HG02885 (cell line): ENCODE measurements at regions not wholly inside any gene's neighbourhood (a gene's known extent, or its start where the extent isn't known, plus 50 kb on each side); places are given as distances from the start of the nearest gene placed in this dataset.
"Not testable (repeated sequence)": the region's sequence is repeated elsewhere in the genome, so short reads cannot be mapped to it uniquely, and the experiment has no call there.

Experiments used
- ATAC-seq: cut with Tn5 transposase; IDR thresholded peaks from one replicate; pipeline ENCODE4 v1.9.1; 2021; ENCODE audit warnings: mild to moderate bottlenecking; ENCODE audit not compliant: unreplicated experiment, poor library complexity

GRCh38 chr2:125576558-125576957 is 1079.4 kb upstream of the GYPC start:
- no peak for ATAC-seq

- ATAC-seq: no peak
Observed at GRCh38 chr2:125581557-125581956, 1074.4 kb upstream of the GYPC start.

- ATAC-seq: no peak
Observed at GRCh38 chr2:125582516-125582915, 1073.4 kb upstream of the GYPC start.

GRCh38 chr2:125584732-125585131 is 1071.2 kb upstream of the GYPC start:
- ATAC-seq: no peak

GRCh38 chr2:125588780-125589179 is 1067.2 kb upstream of the GYPC start:
- ATAC-seq: no peak

- no peak for ATAC-seq
Observed at GRCh38 chr2:125591954-125592353, 1064.0 kb upstream of the GYPC start.

- ATAC-seq: no peak
Observed at GRCh38 chr2:125593036-125593435, 1062.9 kb upstream of the GYPC start.

- no peak for ATAC-seq
Observed at GRCh38 chr2:125596612-125597011, 1059.3 kb upstream of the GYPC start.

GRCh38 chr2:125615438-125615837 is 1040.5 kb upstream of the GYPC start:
- no peak for ATAC-seq

- no peak for ATAC-seq
Observed at GRCh38 chr2:125630377-125630776, 1025.6 kb upstream of the GYPC start.

GRCh38 chr2:125634662-125635061 is 1021.3 kb upstream of the GYPC start:
- no peak for ATAC-seq

- ATAC-seq: no peak
Observed at GRCh38 chr2:125638345-125638744, 1017.6 kb upstream of the GYPC start.

GRCh38 chr2:125642032-125642431 is 1013.9 kb upstream of the GYPC start:
- ATAC-seq: no peak

GRCh38 chr2:125643128-125643527 is 1012.8 kb upstream of the GYPC start:
- no peak for ATAC-seq

GRCh38 chr2:125643585-125643984 is 1012.4 kb upstream of the GYPC start:
- no peak for ATAC-seq

GRCh38 chr2:125644257-125644656 is 1011.7 kb upstream of the GYPC start:
- no peak for ATAC-seq

- ATAC-seq: no peak
Observed at GRCh38 chr2:125652280-125652679, 1003.7 kb upstream of the GYPC start.

- no peak for ATAC-seq
Observed at GRCh38 chr2:125654226-125654625, 1001.7 kb upstream of the GYPC start.

- no peak for ATAC-seq
Observed at GRCh38 chr2:125656190-125656589, 999.8 kb upstream of the GYPC start.

- no peak for ATAC-seq
Observed at GRCh38 chr2:125658583-125658982, 997.4 kb upstream of the GYPC start.

GRCh38 chr2:125660369-125660768 is 995.6 kb upstream of the GYPC start:
- ATAC-seq: not testable (repeated sequence)

- ATAC-seq: peak; percentile 71
Observed at GRCh38 chr2:125667630-125668029, 988.3 kb upstream of the GYPC start.

- no peak for ATAC-seq
Observed at GRCh38 chr2:125679903-125680302, 976.1 kb upstream of the GYPC start.
